ENCODE measurements at regions not wholly inside any gene's neighbourhood (a gene's known extent, or its start where the extent isn't known, plus 50 kb on each side); places are given as distances from the start of the nearest gene placed in this dataset.

- DNase-seq (ENCODE audit: low read depth in 4 of 4, low spot score in 3 of 4) = no peak
Observed at GRCh38 chr11:25317216-25317615, 820.4 kb downstream of the LUZP2 start.

DNA sequence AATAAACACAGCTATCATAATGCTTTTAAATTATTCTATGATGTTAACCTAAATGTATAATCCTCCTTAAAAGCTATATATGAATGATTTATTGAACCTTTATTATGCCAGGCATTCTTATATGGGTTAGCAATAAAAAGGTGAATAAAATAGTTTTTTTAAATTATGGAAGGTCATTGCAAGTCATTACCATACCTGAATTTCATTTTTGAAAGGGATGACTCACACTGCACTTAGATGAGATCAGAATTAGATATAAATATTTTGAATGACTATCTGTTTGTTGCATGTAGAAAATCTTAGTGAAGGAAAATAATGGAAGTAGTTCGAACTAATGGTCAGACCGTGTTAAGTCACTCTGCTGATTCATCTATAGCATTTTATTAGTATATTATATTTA lies 822.3 kb downstream of the LUZP2 start:
- DNase-seq (ENCODE audit: low read depth in 4 of 4, low spot score in 3 of 4) = no peak

GRCh38 chr11:25327656-25328055 lies 830.8 kb downstream of the LUZP2 start:
- no peak for DNase-seq (ENCODE audit: low read depth in 4 of 4, low spot score in 3 of 4)

DNA sequence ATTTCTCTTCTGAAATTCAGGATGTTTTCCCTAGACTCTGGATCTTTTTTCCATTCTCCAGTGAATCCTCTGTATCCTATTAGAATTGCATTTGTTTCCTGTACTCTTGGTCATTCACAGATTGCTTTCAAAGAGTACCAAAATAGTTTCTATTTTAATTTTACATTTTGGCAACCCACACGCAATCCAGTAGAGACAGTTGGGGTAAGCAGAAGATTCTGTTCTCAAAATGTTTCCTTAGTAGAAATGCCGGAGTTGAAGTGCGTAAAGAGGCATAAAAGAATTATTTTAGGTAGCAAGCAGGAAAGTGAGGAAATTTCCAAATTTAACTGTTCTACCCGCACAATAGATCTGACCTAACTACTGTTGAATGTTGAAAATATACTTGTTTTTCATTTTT lies 842.4 kb downstream of the LUZP2 start:
- DNase-seq (ENCODE audit: low read depth in 4 of 4, low spot score in 3 of 4) = no peak

- no peak for DNase-seq (ENCODE audit: low read depth in 4 of 4, low spot score in 3 of 4)
Observed at GRCh38 chr11:25349537-25349936, 852.7 kb downstream of the LUZP2 start.

DNA sequence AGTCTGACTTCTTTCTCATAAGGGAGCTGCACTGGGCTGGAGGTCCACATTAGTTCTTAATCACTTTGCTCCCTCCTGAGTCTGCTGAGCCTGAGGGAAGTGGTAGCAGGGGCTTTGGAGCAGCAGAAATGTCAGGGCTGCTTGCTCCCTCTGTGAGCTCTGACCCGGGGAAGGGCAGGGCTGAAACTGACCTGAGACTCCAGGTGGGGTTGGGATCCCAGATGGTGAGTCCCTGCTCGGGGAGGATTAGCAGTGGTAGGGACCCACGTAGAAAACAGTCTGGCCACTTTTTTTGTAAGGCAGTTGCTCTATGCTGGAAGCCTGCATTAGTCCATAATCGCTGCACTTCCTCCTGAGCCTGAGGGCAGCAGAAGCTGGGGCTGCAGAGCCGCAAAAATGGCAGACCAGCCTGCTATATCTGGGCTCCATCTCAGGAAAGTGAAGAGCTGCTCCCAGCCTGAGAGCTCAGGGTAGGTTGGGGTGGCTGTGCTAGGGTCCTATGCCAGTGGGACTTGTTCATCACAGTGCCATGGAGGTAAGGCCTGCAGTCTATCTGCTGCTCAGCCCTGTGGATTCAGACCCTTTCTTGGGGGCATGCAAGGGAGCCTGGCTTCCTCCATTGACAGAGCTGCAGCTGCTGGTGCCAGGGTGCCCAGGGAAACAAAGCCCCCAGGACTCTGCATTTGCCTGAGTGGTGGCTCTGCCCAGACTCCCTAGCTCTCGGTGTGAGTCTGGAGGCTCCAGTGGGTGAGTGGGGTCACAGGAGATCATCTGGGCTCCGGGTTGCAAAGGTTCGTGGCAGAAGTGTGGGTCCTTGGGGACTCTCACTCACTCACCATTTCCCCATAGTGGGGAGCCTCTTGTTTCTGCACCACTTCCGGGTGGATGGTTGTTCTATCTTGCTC lies 854.3 kb downstream of the LUZP2 start:
- no peak for DNase-seq (ENCODE audit: low read depth in 4 of 4, low spot score in 3 of 4)

DNA sequence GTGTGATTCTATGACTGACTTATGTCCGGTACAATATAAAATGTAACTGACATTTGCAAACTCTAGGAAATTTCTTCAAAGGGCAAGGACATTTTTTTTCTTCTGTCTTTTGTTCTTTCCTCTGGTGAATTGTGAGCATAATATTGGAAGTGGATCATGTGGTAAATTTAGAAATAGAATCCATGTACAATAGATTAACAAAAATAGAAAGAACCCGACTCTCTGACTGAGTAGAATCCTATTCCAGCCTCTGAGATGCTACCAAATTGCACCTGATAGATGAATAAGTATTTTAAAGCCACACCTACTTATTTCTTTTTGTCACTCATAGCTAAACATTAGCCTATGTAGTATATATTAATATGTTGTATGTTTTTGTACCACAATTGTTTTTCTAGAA lies 860.3 kb downstream of the LUZP2 start:
- DNase-seq (ENCODE audit: low read depth in 4 of 4, low spot score in 3 of 4) = no peak

DNA sequence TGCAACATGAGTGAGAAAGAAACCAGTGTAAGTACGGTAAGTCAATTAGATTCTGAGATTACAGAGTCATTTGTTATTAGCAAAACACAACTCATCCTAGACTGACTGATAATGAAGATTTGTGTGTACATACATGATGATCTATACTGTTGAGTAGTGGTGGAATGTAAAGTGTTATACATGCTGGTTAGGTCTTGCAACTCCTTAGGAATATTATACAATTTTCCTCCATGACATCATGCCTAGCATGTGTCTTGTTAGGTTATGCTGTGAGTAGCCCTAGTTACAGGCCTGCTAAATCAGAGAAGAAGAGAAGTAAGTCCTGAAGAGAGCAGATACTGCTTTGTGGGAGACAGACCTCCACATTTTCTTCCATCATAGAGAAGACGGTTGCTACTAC lies 880.6 kb downstream of the LUZP2 start:
- no peak for DNase-seq (ENCODE audit: low read depth in 4 of 4, low spot score in 3 of 4)

DNA sequence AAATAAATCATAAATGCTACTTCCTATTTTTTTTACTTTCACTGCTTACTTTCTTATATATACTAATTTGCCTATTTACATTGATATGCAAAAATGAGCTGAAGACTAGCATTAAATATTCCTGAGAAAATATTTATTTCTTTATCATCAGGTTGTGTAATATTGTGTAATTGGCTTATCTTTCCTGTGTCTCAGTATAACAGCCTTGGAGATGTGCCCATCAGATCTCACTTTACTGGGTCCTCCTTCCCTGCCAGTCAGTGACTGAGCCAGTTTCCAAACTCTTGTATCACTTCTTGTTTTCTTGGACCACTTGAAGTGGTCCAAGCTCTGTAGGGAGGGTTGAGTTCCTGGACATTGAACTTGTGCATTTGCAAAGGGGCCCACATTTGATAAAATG lies 900.0 kb downstream of the LUZP2 start:
- no peak for DNase-seq (ENCODE audit: low read depth in 4 of 4, low spot score in 3 of 4)

DNA sequence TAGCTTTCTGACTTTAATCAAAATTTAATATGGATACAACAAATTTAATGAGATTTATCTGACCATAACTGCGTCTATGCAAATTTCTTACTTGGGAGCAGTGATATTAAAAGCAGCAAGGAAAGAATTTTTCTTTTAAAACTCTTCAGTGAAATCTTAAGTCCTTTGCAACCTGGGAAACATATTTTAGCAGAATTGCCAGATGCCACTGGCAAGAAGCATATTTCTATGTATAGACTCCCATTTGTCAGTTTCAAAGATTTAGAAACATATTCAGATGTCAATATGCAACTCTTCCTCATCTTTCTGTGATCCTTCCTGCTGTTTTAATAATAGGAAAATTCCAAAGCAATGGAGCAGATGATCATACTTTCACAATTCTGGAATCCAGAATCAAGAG lies 911.3 kb downstream of the LUZP2 start:
- no peak for DNase-seq (ENCODE audit: low read depth in 4 of 4, low spot score in 3 of 4)

DNA sequence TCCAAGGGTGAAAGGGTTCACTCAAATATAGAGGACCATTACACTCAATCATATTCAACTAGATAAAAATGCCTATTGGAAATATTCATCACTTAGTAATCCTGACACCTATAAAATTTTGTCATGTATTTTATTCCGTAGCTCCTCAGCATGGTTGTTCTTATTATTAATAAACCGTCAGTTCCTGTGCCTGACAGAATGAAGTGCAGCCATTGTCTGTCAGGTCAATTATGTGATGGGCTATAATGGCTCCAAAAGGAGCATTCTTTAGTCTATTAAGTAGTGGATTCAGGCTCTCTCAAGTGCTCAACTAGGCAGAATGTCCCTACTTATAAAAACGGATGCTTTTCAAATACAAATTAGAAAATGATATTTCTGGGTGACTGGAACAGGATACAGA lies 916.1 kb upstream of the ANO3 start:
- DNase-seq (ENCODE audit: low read depth in 4 of 4, low spot score in 3 of 4) = no peak

GRCh38 chr11:25423436-25424199 lies 908.3 kb upstream of the ANO3 start:
- no peak for DNase-seq (ENCODE audit: low read depth in 4 of 4, low spot score in 3 of 4)

GRCh38 chr11:25432376-25432775 lies 899.6 kb upstream of the ANO3 start:
- no peak for DNase-seq (ENCODE audit: low read depth in 4 of 4, low spot score in 3 of 4)

DNA sequence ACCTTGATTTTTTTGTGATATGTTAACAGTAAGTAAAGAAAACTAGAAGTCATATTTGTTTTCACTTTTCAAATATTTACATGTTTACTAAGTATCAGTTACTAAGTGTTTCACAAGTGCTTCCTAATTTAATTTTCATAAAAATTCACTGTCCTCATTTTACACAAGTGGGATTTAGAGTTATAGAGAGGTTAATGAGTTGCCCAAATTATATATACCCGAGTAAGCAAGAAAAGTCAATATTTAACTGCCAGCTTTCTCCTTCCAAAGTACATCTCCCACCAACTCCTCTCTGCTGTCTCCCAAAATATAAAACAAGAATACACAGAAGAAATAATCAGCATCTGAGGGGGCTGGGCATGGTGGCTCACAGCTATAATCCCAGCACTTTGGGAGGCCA lies 896.7 kb upstream of the ANO3 start:
- no peak for DNase-seq (ENCODE audit: low read depth in 4 of 4, low spot score in 3 of 4)

- no peak for DNase-seq (ENCODE audit: low read depth in 4 of 4, low spot score in 3 of 4)
Observed at GRCh38 chr11:25436326-25436725, 895.6 kb upstream of the ANO3 start.

GRCh38 chr11:25441421-25441820 lies 890.5 kb upstream of the ANO3 start:
- no peak for DNase-seq (ENCODE audit: low read depth in 4 of 4, low spot score in 3 of 4)

GRCh38 chr11:25449091-25449490 lies 882.8 kb upstream of the ANO3 start:
- no peak for DNase-seq (ENCODE audit: low read depth in 4 of 4, low spot score in 3 of 4)

GRCh38 chr11:25453471-25453870 lies 878.5 kb upstream of the ANO3 start:
- DNase-seq (ENCODE audit: low read depth in 4 of 4, low spot score in 3 of 4) = no peak

- no peak for DNase-seq (ENCODE audit: low read depth in 4 of 4, low spot score in 3 of 4)
Observed at GRCh38 chr11:25456211-25456610, 875.7 kb upstream of the ANO3 start.

DNA sequence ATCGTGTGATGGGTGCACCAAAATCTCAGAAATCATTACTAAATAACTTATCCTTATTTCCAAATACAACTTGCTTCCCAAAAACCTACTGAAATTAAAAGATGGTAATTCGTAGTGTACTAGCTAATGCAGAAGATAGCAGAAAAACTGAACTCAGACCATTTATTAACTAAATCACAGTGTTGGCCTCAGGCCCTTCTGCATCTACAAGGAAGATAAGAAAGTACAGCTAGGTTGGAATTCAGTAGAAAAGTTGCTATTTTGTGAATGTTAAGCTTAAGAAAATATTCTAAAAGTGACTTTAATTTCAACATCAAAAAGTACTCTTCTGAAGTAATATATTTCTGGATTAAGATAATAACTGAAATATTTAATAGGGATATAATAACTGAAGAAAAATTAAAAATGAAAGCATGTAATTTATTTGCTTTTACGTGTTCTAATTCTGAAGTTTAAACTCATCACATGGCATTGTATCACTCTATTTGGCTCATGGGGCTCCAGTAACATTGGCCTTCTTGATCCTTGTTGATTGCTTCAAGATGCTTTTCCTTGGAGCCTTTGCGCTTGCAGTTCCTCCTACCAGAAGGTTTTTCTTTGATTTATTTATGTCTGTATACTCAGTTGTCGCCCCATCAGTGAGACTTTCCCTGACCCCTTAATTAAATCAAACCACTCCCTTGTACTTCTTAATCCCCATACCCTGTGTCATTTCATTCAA lies 847.9 kb upstream of the ANO3 start:
- no peak for DNase-seq (ENCODE audit: low read depth in 4 of 4, low spot score in 3 of 4)

GRCh38 chr11:25485315-25485714 lies 846.6 kb upstream of the ANO3 start:
- DNase-seq (ENCODE audit: low read depth in 4 of 4, low spot score in 3 of 4) = no peak
